ENCODE measurements at regions not wholly inside any gene's neighbourhood (a gene's known extent, or its start where the extent isn't known, plus 50 kb on each side); places are given as distances from the start of the nearest gene placed in this dataset.
"Not testable (repeated sequence)": the region's sequence is repeated elsewhere in the genome, so short reads cannot be mapped to it uniquely, and the experiment has no call there.

- H3K4me1 ChIP-seq (ENCODE audit: low read depth), result no peaks in the 10 kb centered on the region
- DNase-seq, result no peak
- no peaks in the 10 kb centered on the region for H3K36me3 ChIP-seq (ENCODE audit: low read depth)
- intact Hi-C loops (cut with DNase I, micrococcal nuclease), result no loop called here
- TF ChIP-seq CTCF (IDR thresholded peaks at IDR 0.05), result no peak
- no peak for ATAC-seq
- no peak overlapping the region for H3K4me3 ChIP-seq
- H3K9me3 ChIP-seq, result no peaks in the 10 kb centered on the region
Measured at GRCh38 chr5:160496334-160496733, 74.7 kb downstream of the PTTG1 start.

GRCh38 chr5:160496784-160497183, 75.1 kb downstream of the PTTG1 start:
- Histone ChIP-seq H3K4me1 (ENCODE audit: low read depth) (no peaks in the 10 kb centered on the region), H3K9me3 (no peaks in the 10 kb centered on the region), H3K4me3 (no peak overlapping the region), H3K36me3 (ENCODE audit: low read depth) (no peaks in the 10 kb centered on the region)
- TF ChIP-seq CTCF (IDR thresholded peaks at IDR 0.05), result no peak
- intact Hi-C loops (cut with DNase I, micrococcal nuclease), result no loop called here
- no peak for ATAC-seq
- DNase-seq, result no peak

- no peak for TF ChIP-seq CTCF (IDR thresholded peaks at IDR 0.05)
- intact Hi-C loops (cut with DNase I, micrococcal nuclease), result no loop called here
- no peaks in the 10 kb centered on the region for H3K4me1 ChIP-seq (ENCODE audit: low read depth)
- H3K9me3 ChIP-seq, result no peaks in the 10 kb centered on the region
- DNase-seq (no peak), ATAC-seq (no peak)
- H3K4me3 ChIP-seq, result no peak overlapping the region
- no peaks in the 10 kb centered on the region for H3K36me3 ChIP-seq (ENCODE audit: low read depth)
Measured at GRCh38 chr5:160497878-160498277, 76.2 kb downstream of the PTTG1 start.

- intact Hi-C loops (cut with DNase I, micrococcal nuclease); DNase-seq; H3K36me3 ChIP-seq (ENCODE audit: low read depth); H3K9me3 ChIP-seq; ATAC-seq; H3K4me1 ChIP-seq (ENCODE audit: low read depth); H3K4me3 ChIP-seq: not testable (repeated sequence)
Measured at GRCh38 chr5:160498441-160499043, 76.9 kb downstream of the PTTG1 start.

GRCh38 chr5:160500786-160501779, 79.4 kb downstream of the PTTG1 start:
- Histone ChIP-seq H3K4me1 (ENCODE audit: low read depth) (no peaks in the 10 kb centered on the region), H3K36me3 (ENCODE audit: low read depth) (no peaks in the 10 kb centered on the region), H3K4me3 (no peak overlapping the region), H3K9me3 (no peaks in the 10 kb centered on the region)
- TF ChIP-seq CTCF (IDR thresholded peaks at IDR 0.05), result no peak
- intact Hi-C loops (cut with DNase I, micrococcal nuclease), result no loop called here
- ATAC-seq, result peak; percentile 46
- DNase-seq, result peak in 1 of 3 donors; percentile 24

GRCh38 chr5:160504906-160505305, 83.3 kb downstream of the PTTG1 start:
- H3K9me3 ChIP-seq, result no peaks in the 10 kb centered on the region
- TF ChIP-seq CTCF (IDR thresholded peaks at IDR 0.05), result no peak
- intact Hi-C loops (cut with DNase I, micrococcal nuclease), result no loop called here
- no peak for DNase-seq
- no peak for ATAC-seq
- H3K36me3 ChIP-seq (ENCODE audit: low read depth), result no peaks in the 10 kb centered on the region
- H3K4me3 ChIP-seq, result no peak overlapping the region
- H3K4me1 ChIP-seq (ENCODE audit: low read depth), result no peaks in the 10 kb centered on the region
